NCI-H187 treated with DMSO at 0.1 percent for 48 hours (cell line): ENCODE measurements at regions not wholly inside any gene's neighbourhood (a gene's known extent, or its start where the extent isn't known, plus 50 kb on each side); places are given as distances from the start of the nearest gene placed in this dataset.

Source experiments
- DNase-seq: peaks from one replicate; lab custom pipeline; 2025; lab: John Stamatoyannopoulos, UW

- DNase-seq = no peak
Measured at GRCh38 chr2:152875701-152876695, 157.6 kb downstream of the ARL6IP6 start.

DNA sequence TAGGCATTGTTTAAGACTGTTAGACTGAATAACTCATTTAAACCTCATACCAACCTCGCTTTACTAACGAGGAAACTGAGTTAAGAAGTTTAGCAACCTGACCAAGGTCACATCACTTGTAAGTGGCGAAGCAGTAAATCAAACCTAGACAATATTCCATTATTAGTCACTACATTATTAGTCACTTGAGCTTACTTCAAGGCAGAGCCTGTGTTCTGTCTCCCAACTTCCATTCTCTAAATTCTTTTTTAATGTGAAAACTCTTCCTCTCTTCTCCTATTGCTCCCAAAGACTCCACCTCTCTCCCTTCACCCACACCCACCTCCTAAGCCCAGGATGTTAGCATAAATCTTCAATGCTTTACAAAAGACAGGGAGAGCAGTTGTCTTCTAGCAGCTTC, 156.5 kb downstream of the ARL6IP6 start:
- DNase-seq = no peak

GRCh38 chr2:152870239-152870638, 151.8 kb downstream of the ARL6IP6 start:
- no peak for DNase-seq

GRCh38 chr2:152867397-152867796, 149.0 kb downstream of the ARL6IP6 start:
- DNase-seq = no peak

GRCh38 chr2:152864601-152865149, 146.3 kb downstream of the ARL6IP6 start:
- DNase-seq = no peak

GRCh38 chr2:152863826-152864225, 145.4 kb downstream of the ARL6IP6 start:
- no peak for DNase-seq

DNA sequence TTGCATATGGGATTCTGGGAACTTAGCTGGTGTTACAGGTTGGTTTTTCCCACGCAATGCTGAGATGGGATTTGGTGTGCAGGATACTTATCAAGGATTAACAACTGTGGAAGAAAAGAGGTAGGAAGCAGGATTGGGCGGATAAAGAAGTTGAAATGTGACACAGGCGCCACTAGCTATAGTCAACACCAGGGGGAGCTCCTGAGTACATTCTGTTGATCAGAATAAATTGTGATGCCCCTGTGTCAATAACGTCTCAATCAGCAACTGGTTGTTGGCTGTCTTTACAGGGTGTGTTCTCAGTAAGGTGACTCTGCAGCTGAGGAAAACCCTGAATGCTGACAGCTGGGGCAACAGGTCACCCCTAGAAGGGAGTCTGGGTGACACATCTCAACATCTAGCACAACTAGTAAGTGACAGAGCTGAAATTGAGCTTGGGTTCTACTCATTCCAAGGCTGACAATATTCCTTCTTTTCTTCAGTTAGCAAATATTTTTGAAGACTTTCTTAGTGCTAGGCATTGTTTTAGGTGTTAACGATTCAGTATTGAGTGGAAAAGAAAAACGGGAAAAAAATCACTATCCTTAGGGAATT, 143.0 kb downstream of the ARL6IP6 start:
- no peak for DNase-seq

GRCh38 chr2:152858594-152859265, 140.3 kb downstream of the ARL6IP6 start:
- DNase-seq = no peak

DNA sequence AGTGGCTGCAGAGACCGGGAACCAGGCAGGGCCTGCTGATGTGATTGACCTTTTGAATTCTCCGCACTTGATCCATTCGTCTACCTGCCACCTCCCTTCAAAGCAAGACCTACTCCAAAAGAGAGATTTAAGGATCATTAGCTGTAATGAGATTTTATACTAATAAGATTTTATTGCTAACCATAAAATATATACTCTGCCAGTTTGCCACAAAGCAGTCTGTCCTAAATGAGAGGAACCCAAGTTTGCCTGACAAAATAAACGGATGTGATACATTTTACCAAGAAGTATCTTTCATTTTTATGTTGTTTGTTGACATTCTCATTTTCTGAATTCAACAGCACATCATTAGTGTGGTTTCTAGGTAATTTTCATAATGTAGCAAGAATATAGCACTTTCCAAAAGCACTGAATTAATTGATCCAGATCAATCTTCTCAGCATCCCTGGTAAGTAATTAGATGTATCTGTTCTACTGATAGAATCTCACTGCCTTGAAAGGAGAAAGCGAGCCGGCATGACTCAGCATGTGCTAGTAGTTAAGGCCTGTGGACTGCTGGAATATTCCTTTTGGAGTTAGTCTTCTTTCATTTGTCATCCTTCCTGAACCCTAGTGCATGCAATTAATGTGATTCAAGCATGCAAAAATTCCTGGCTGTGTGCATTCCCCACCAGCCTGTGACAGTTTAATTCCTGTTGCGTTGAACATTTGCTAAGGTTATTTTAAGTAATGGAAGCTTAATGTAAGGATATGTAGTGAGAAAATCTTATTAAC, 128.5 kb downstream of the ARL6IP6 start:
- DNase-seq = no peak

GRCh38 chr2:152835674-152836073, 117.3 kb downstream of the ARL6IP6 start:
- no peak for DNase-seq

DNA sequence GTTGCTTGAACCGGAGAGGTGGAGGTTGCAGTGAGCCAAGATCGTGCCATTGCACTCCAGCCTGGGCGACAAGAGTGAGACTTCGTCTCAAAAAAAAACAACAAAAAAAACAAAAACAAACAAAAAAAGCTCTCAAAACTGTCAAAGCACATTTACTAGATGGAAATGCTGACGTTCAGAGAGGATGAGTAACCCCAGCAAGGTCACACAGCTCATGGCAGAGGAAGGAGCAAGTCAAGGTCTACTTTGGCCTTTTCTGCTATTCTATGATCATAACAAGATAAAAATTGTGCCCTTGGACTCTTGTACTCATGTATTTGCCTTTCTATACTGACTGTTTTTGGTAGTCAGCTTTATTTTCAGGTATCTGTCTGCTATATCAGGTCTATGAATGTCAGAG, 109.5 kb downstream of the ARL6IP6 start:
- no peak for DNase-seq

GRCh38 chr2:152826581-152827279, 108.3 kb downstream of the ARL6IP6 start:
- no peak for DNase-seq

DNA sequence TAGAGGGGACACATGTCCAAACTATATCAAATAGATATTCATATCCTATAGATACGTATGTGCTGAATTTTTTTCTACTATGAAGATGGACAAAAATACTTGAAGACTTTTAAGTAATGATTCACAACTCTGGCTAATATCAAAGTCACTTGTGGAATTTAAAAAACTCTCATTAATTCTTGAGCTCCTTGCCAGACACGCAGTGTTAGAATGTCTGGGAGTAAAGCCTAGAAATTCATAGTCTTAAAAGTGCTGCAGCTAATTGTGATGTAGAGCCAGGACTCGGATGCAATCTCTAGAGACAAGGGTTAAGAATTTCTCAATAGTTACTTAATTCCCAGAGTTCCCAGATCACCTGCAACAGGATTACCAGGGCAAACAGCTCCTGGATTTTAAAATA, 107.4 kb downstream of the ARL6IP6 start:
- no peak for DNase-seq

DNA sequence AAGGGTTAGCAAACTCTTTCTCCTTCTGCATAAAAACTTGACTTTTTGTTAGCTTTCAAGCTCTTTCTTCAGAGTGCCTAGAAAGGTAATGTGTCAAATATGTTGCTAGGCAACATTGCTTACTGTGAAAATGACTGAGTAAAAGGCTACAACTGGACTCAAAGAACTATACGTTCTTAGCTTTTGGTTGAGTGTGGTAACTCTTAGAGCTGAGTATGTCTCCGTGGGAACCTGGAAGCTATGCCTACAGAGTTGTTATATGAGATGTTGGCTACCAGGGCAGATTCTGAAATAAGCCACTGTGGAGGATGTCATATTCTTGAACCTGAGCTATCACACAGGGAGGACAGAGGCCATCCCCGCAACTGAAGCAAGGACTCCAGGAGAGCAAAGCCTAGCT, 105.5 kb downstream of the ARL6IP6 start:
- DNase-seq = no peak

DNA sequence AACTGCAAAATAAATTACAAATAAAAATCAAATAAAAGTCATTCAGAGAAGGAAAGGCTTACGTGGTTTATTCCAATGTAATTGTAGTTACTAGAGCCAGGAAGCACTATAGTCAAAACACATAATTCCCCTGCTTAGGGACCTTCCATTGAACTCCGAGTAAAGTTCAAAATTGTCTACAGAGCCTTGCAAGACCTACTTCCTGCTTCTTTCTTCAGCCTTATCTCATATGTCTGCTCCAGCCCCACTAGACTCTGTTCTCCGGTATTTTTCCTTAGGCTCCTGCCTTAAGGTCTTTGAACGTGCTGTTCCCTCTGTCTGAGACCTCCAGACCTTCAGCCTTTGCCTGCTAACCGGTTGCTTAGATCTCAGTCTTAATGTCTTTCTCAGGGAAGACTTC, 104.3 kb downstream of the ARL6IP6 start:
- DNase-seq = no peak

GRCh38 chr2:152820048-152820447, 101.6 kb downstream of the ARL6IP6 start:
- no peak for DNase-seq

GRCh38 chr2:152815634-152816257, 97.3 kb downstream of the ARL6IP6 start:
- DNase-seq = no peak

DNA sequence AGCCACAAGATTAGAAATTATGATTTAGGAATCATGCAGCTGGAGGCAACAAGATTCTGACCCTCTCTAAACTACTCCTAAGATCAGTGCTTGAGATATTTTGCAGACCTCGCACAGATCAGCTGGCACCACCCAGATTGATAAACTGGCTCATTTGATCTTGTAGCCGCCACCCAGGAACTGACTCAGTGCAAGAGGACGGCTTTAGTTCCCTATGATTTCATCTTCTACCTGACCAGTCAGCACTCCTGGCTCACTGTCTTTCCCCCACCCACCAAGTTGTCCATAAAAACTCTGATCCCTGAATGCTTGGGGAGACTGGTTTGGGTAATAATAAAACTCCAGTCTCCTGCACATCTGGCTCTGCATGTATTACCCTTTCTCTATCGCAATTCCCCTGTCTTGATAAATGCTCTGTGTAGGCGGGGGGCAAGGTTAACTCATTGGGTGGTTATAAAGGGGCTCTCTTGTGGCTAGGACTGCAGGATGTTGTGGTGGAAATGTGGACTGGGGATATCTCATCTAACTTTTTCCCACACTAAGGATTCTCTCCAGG, 96.1 kb downstream of the ARL6IP6 start:
- DNase-seq = no peak

GRCh38 chr2:152813351-152813750, 94.9 kb downstream of the ARL6IP6 start:
- DNase-seq = no peak
